HS-27A (cell line): ENCODE measurements at regions not wholly inside any gene's neighbourhood (a gene's known extent, or its start where the extent isn't known, plus 50 kb on each side); places are given as distances from the start of the nearest gene placed in this dataset.

Experiments used
- DNase-seq: peaks from one replicate; pipeline ENCODE4 v3.0.0-alpha.2; 2012; ENCODE audit warnings: low read depth, missing footprints

DNA sequence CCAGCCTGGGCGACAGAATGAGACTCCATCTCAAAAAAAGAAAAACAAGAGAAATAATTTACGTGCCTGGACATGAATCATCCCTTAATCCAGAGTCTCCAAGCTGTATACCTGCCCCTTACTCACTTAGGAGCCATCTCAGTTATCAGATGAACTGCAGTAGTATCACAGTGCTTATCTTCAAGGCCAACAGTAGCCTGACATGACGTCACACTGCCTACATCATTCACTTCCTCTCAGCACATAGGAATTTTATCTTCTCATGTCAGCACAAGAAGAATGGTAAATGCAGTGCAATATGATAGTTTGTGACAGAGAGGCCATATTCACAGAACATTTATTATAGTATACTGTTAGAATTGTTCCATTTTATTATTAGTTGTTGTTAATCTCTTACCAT, 216.6 kb downstream of the SS18 start:
- no peak for DNase-seq

DNA sequence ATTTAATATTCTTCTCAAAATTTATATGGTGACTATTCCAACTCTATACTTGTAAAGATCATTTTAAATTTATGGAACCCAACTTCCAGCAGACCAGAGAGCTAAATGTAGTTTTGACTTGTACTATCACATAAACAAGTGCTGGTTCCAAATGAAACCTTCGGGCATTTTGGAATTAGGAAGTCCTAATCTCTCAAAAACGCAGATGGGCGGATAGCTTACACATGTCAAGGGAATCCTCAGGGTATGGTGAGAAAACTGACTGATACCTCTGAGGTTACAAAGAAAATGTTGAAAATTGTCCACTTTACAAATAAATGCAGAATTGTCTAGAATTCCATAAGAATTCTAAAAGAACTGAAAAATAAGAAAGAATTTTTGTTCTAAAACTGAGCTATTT, 224.1 kb downstream of the SS18 start:
- DNase-seq: no peak

DNA sequence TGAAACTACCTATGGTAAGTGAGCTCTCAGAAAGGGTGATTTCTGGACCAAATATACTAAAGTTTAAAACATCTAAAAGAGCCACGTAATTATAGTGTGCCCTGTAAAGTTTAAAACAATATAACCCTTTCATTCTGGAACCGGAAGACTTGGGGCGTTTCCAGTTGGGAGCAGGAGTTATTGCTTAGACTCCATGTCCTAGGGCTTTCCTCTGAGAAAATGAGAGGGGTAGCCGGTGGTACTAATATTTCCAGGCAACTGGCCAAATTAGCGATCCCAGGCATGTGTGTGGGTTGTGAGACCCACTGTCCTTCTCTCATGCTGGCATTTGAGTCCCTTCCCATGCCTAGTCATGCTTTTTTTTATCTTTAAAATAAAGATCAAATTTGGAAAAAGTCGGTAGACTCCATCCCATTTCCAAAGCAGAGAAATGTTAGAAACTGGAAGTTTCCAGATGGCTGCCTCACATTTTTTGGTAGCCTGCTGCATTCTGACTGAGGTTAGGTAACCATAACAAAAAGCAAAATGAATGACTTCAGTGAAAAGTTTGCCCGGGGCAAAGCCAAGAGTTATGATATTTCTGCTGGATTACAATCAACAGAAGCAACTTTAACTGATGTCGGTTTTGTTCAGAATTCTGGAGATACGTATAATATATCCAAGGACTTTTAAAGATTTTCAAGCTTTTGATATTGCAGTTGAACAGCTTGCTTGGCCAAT, 227.4 kb downstream of the SS18 start:
- no peak for DNase-seq

DNA sequence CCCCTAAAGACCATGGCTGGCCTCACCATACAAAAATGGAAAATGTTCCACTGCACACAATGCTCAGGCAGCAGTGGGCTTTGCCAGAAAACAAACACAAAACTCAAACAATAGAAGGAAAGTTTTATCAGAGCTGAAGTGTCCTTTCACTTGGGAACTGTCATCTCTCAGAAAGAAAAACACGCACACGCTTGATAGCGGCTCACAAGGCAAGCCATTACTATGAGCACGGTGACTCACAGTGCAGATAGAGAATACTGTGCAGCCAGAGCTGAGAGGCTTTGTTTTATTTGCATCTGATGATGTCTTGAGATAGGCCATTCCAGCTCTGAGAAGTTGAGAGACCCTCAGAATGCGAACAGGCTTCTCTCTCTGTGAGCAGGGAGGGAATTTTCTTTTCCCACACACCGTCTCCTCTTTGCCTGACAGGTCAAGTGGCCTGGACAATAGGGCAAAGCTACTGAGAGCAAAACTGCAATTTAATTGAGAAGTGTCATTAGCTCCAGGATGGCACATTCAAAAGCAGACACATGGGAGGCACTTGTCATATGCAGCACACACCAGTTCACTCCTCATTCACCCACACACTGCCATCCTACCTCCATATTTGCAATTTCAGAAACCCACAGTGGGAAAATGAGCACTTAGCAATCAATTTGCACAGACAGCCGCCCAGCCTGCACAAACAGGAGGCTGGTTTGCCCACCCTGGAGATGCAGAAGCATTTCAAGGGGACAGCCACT, 236.6 kb downstream of the SS18 start:
- DNase-seq: no peak

DNA sequence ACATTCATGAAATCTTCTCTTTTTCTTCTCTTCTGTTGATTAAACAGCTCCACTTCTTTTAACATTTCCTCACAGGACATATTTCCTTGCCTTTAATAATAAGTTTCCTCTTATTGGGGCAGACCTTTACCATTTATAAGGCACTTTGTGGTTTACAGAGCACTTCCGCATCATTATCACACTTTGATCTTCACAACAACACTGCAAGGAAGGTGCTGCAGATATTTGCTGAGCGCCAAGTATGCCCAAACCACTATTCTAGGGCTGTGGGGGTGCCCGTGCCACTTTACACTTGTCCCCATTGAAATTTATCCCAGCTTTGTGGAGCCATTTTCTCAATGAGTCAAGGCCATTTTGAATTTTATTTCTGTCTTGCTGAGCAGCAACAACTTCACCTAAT, 246.6 kb downstream of the SS18 start:
- DNase-seq: no peak

DNA sequence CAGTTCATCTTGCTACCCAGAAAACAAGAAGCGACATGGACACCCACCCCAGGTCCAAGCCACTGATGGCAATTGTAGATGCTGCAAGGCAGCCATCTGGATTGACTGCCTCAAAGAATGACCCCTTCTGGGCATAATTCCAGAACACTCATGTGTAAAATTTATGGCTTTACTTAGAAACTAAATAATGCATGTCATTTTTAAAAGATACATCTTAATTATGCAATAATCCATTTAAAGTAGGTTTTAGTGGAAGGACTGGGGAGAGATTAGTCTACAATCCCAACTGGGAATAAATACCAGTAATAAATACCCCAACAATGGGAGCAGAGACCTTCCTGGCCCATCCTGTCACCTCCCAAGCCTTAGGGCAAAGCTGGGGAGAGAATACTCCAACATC, 247.7 kb downstream of the SS18 start:
- no peak for DNase-seq

DNA sequence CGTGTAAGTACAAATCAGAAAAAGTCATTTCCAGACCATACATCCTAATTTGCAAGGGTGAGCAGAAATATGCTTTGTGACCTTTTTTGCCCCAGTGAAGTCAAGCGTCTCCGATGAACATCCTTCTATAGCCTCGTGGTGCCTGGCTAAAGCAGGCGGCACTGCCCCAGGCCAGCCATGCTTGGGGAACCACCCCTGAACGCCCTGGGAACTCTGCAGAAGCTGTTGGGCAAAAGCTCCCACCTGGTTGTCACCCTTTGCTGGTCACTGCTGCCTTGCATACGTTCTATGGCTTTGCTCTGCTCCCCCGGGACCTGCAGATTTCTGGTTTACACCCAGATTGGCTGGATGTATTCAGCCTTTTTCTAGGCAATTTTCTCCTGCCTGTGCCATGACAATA, 256.4 kb downstream of the SS18 start:
- DNase-seq: no peak

DNA sequence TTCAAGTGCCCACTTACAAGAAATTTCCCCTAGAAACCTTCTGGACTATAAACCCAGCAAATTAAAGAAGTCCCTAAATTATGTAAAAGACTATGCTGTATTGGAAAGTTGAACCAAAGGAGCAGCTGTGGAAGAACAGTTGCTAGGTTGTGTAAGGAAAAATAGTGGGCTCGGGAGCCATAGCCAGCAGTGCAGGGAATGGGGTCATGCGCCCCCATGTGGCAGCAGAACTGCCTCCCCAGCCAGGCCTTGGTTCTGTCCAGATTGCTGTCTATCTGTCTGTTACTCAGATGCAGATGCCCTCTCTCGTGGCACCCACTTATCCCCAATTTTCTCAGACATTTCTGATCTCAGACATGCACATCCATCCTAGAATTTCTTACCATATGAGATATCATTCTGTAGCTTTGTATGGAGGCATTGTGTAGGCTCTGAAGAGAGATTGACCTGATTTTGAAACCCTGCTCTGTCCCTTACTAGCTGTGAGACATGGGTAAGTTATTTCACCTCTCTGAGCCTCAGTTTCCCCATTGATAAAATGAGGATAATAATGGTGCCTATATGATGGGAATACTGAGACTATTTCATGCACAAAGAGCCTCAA, 258.3 kb downstream of the SS18 start:
- DNase-seq: no peak

DNA sequence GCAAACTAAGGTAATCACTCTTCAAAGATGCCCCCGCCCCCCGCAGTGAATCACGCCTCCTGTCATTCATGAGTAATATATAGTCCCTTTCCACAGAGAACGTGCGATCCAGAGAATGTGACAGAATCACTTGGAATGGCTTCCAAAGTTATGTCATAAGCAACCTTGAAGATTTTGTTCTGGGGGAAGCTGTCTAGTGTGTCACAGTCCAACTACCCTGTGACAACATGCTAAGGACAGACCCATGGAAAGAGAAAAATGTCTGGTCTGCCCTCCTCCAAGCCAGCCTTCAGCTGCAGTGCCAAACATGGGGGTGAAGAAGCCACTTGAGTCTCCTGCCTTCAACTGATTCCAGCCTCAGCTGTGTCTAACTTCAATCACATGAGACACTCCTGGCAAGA, 259.1 kb downstream of the SS18 start:
- no peak for DNase-seq

DNA sequence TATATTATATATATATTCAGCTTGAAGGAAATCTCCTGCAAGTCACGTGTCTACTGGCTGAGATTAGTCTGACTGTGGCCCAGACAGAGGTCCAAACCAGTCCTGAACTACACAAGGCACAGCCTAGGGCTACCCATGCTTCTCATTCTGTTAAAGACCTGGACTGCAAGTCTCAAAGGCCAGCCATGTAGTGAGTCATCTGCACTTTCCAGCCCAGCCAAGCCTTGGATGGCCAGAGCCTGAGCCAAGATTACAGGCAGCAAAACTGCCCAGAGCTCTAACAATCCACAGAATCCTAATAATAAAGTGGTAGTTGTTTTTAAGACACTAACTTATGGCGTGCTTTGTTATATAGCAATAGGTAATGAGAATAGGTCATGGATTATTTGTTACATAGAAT, 259.6 kb downstream of the SS18 start:
- DNase-seq: peak; percentile 43

DNA sequence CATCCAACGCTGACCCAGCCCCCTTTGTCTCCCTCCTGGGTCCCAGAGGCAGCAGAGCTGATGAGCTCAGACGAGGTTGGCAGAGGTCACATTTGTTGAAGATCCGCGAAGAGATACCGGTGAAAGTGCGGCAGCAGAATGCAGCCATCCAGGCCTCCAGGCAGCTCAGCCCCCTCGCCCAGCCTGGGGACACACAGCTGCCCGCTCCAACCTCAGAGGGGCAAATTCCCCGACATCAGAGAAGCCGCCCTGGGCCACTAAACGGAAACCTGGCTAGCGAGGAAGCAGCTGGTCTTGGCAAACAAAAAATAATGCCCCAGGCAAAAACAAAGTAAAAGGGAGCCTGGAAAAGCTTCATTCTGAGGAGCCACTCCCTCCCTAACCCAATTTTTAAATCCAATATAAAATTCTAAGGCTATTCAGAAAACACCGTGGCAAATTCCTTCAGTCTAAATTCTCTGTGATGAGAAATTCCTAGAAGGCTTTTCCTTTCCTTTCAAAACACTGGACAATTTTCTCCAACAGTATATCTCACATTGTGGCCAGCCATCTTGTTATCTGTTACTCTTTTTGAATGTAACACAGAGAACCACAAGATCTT, 262.4 kb downstream of the SS18 start:
- no peak for DNase-seq

DNA sequence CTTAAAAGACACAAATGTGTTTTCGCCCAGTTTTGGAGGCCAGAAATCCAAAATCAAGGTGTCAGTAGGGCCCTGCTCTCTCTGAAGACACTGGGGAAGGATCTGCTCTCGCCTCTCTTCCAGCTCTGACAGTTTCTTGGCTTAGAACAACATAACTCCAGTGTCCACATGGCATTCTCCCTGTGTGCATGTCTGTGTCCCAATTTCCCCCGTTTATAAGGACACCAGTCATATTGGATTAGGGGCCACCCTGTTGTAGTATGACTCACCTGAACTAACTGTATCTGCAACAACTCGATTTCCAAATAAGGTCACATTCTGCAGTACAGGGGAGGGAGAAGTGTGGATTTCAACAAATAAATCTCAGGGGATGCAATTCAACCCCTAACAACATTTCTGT, 263.2 kb downstream of the SS18 start:
- DNase-seq: no peak

DNA sequence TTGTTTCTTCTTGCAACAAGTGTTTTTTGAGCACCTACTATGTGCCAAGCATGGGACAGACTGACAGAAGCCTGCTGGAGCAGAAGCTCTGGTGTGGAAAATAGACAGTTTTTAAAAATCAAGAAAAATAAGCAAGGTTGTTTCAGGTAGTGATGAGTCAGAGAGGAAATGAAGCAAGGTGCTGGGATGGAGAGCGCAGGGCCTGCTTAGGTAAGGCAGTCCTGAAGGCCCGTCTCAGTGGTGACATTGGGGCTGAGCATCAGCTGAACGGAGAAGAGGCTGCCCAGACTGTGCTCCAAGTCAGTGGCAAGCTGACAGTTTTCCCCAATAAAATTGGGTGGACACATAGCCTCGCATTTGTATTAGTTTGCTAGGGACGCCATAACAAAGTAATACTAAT, 263.6 kb downstream of the SS18 start:
- DNase-seq: no peak

DNA sequence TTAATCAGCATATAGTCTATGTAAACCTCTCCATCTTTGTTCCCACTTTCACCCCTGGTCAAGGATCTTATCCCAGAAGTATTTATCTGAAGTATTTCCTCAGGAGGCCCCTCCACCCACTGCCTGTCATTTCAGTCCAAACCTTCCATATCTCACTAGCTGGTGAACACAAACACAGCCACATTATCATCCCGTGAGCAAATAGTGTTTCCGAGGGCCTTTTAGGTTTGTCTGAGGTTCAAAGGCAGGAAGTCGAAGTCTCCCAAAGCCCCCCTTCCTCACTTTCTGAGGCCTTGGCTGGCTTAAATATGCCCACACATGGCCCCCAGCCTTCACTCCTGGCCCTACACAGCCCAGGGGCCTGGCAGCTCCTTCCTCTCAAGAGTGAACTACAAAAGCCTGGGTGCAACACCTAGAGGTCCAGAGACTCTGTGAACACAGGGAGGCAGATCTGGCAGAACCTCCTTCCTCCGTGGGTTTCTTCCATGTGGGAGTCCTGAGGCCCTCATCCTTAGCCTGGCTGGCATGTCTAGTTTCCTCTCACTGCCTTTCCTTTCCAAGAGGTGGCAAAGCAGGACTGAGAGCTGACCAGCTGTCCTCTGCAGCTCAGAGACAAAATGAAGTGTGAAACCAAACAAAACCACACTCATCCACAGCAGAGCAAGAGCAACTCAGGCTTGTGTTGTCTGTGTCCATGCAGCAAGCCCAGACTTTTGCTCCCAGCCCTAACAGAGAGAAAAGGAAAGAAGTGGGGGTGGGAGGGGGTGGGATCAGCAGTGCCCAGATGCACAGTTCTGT, 264.2 kb downstream of the SS18 start:
- no peak for DNase-seq

DNA sequence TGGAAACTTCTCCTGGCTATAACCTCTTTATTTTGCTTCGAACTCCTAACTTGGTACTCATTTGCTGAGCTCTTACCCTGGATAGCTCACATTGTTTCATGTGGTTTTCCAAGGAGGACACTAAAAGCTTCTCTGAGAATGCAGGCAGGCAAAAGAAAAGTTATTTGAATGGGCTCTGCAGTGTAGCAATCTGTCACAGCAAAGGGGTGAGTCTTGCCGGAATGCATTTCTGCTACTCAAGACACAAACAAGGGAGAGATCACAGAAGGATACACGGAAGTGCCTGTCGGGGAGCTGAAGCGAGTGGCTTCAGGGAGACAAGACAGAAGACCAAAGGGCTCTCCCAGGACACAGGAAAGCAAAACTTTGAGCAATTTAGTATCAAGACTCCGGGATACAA, 265.4 kb downstream of the SS18 start:
- no peak for DNase-seq

DNA sequence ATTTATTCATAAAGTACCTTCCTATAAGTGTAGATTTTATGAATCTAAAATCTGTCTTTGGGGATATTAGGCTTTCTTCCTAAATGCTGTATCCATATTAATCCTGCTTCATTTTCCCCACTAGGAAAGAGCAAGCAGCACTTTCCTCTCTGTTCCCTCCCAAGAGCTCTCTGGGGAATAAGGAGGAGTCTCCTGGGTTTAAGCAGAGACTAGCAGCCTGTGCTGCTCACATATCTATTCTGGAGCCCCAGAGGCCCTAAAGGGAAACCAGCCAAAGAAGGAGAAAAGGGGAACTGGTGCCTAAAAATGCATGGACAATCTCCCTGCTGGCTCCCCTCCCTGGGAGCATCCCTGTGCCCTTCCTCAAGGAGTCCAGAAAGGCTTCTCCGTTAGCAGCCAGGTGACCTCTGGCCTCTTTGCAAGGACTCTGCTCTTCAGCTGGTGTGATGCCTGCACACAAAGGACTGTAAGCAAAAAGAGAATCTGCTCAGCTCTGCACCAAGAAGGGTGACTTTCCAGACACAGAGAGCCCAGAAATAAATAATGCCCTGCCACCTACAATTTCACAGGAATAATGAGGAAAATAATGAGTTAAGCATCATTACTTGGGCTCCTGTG, 270.6 kb downstream of the SS18 start:
- DNase-seq: no peak

DNA sequence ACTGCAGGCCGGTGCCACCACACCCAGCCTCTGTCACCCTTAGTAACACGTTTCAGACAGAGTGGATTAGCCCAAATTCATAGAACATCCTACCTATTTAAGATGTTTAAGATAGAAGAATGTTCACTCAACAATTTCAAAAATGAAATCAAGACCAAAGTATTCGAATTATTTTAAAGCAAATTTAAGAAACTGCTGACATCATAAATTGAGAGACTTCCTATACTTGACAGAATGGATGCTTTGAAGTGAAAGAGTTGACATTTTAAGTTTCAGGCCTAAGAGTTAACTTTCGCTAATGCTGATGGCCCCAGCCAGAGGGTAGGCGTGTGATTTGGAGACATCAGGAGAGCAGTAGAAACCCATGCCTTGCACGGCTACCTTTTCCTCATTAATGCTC, 271.9 kb downstream of the SS18 start:
- no peak for DNase-seq

DNA sequence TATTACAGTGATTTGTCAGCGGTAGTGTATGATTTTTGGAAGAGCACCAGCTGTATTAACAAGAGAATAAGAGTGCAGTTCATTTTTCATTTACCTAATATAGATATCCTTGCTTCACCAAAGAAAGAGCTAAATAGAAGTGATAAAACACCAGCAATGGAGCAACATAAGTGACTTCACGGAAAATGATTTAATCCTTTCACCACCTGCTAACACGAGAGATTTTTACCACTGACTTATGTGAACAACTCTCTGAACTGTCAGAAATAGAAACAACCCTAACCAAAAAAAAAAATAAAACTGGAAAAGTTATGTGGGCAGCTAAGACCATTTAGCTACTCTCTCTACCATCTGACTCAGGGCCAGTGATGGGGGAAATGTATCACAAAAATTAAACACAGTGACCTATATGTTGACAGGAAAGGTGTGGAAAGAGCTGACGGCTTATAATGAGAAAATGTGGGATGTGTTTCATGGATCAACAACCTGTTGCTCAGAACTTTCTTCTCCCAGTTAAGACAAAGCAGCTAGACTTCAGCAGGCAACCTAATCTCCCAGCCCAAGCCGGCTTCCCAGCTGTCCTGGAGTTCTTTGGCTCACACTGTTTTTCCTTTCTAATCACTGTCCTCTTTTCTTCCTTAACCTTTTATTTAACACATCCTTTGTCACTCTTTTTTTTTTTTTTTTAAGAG, 272.7 kb downstream of the SS18 start:
- no peak for DNase-seq

DNA sequence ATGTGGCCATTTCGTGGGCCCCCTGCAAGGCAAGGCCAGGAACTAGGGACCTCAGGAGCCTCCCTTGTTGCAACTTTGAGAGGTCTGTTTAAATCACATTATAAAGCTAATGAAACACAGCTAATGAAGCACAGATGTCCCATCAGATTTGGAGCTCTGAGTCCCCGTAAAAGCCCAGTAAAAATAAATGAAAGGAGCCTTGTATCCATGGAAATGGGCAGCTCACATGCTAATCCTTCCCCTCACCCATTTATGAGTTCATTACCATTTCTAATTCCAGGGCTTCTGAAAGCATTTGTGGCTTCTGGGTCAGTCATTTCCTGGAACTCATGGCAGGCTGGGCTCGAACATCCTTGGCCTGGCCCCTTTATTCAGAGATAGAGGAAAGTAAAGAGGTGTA, 274.8 kb downstream of the SS18 start:
- DNase-seq: no peak

DNA sequence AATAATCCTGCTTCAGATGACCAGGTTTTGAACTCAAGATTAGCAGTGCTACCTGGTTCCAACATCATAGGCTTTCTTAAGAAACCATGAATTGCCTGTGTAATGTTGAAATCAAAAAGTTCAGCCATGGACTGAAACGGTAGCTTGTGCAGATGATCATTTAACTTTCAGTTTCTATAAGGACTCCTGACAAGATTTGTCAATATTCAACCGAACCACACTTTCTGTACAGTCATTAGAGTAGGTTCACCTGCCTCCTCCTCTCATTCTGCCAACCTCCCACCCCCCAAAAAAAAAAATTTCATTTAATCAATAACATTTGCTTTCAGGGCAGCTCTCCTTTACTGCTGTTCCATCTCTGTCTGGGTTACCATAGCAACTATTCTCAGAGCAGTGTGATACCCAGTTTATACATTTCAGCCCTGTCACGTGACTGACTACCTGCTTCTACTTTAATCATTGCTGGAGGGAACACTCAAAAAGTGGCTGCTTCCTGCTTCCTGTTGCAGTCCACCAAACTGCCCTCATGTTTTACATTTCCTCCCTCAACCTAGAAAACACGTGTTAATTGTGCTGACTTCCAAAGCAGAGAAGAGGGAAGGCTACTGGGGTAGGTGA, 275.5 kb downstream of the SS18 start:
- DNase-seq: no peak

DNA sequence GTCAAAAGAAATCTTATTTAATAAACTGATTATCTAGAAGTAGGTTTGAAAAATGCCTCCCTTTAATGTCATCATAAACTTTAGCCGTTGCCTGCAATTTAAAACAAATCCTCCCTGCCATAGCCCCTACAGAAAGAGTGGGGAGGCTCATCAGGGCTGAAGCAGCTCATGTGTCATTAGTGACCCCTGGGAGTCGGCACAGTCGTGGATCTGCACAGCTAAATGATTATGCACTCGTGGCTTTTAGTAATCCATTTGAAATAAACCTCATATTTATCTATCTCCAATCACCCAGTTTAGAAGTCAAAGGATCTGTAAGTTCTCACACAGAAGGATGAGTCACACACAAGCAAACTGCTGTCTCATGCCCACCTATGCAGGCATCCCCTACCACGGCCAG, 277.3 kb downstream of the SS18 start:
- no peak for DNase-seq
